SK-N-SH treated with all-trans-retinoic acid at 6 μM for 48 hours (cell line): ENCODE measurements at regions not wholly inside any gene's neighbourhood (a gene's known extent, or its start where the extent isn't known, plus 50 kb on each side); places are given as distances from the start of the nearest gene placed in this dataset.

Experiments
- ATAC-seq: fragments of 200-7000 bp; cut with Tn5 transposase; 3 replicates; pipeline ENCODE4 v1.9.1; 2020; ENCODE audit warnings: mild to moderate bottlenecking, moderate library complexity
- ARNTL ChIP-seq: fragments of 450-650 bp; formaldehyde crosslinking; IDR thresholded peaks from 2 replicates; pipeline ENCODE4 v1.5.0; 2020; ENCODE audit warnings: low read depth, mild to moderate bottlenecking, moderate library complexity, borderline replicate concordance
- CSDC2 ChIP-seq: fragments of 250-450 bp; sonication (Bioruptor Pico); IDR thresholded peaks from 2 replicates; pipeline ENCODE4 v1.5.0; 2020; ENCODE audit warnings: mild to moderate bottlenecking, moderate library complexity
- CSRNP3 ChIP-seq: fragments of 250-450 bp; sonication (Bioruptor Pico); IDR thresholded peaks from 2 replicates; pipeline ENCODE4 v1.5.1; 2021; ENCODE audit warnings: mild to moderate bottlenecking, moderate library complexity
- ESRRG ChIP-seq: fragments of 250-450 bp; sonication (Bioruptor Pico); IDR thresholded peaks from 2 replicates; pipeline ENCODE4 v1.6.1; 2021; ENCODE audit warnings: mild to moderate bottlenecking
- GLIS3 ChIP-seq: fragments of 250-450 bp; sonication (Bioruptor Pico); IDR thresholded peaks from 2 replicates; pipeline ENCODE4 v1.5.0; 2020; ENCODE audit warnings: mild to moderate bottlenecking, moderate library complexity
- OSR1 ChIP-seq: fragments of 250-450 bp; sonication (Bioruptor Pico); IDR thresholded peaks from 2 replicates; pipeline ENCODE4 v1.8.0; 2022; ENCODE audit warnings: moderate library complexity, mild to moderate bottlenecking, inconsistent platforms
- PATZ1 ChIP-seq: fragments of 250-450 bp; sonication (Bioruptor Pico); IDR thresholded peaks from 2 replicates; pipeline ENCODE4 v1.8.0; 2020; ENCODE audit warnings: mild to moderate bottlenecking, moderate library complexity, borderline replicate concordance
- PPARA ChIP-seq: fragments of 250-450 bp; sonication (Bioruptor Pico); IDR thresholded peaks from 2 replicates; pipeline ENCODE4 v1.5.0; 2020; ENCODE audit warnings: mild to moderate bottlenecking, borderline replicate concordance
- RARB ChIP-seq: fragments of 250-450 bp; sonication (Bioruptor Pico); IDR thresholded peaks from 2 replicates; pipeline ENCODE4 v1.8.0; 2021; ENCODE audit warnings: mild to moderate bottlenecking, moderate library complexity
- SNAI2 ChIP-seq: fragments of 250-450 bp; sonication (Bioruptor Pico); IDR thresholded peaks from 2 replicates; pipeline ENCODE4 v1.5.0; 2020; ENCODE audit warnings: mild to moderate bottlenecking, moderate library complexity
- TCF4 ChIP-seq: fragments of 250-450 bp; sonication (Bioruptor Pico); IDR thresholded peaks from 2 replicates; pipeline ENCODE4 v1.8.0; 2021; ENCODE audit warnings: mild to moderate bottlenecking, moderate library complexity, borderline replicate concordance
- TOX ChIP-seq: fragments of 250-450 bp; sonication (Bioruptor Pico); IDR thresholded peaks from 2 replicates; pipeline ENCODE4 v1.8.0; 2021; ENCODE audit warnings: mild to moderate bottlenecking, moderate library complexity, borderline replicate concordance
- TSHZ2 ChIP-seq: fragments of 250-450 bp; sonication (Bioruptor Pico); IDR thresholded peaks from 2 replicates; pipeline ENCODE4 v1.5.0; 2020; ENCODE audit warnings: mild to moderate bottlenecking, moderate library complexity
- ZC3H10 ChIP-seq: fragments of 250-450 bp; sonication (Bioruptor Pico); IDR thresholded peaks from 2 replicates; pipeline ENCODE4 v1.5.1; 2021; ENCODE audit warnings: mild to moderate bottlenecking, moderate library complexity
- ZFP3 ChIP-seq: fragments of 250-450 bp; sonication (Bioruptor Pico); IDR thresholded peaks from 2 replicates; pipeline ENCODE4 v1.5.0; 2020; ENCODE audit warnings: mild to moderate bottlenecking, moderate library complexity
- ZFP30 ChIP-seq: fragments of 450-650 bp; formaldehyde crosslinking; IDR thresholded peaks from 2 replicates; pipeline ENCODE4 v1.5.0; 2022; ENCODE audit warnings: mild to moderate bottlenecking, moderate library complexity
- ZNF70 ChIP-seq: fragments of 450-650 bp; formaldehyde crosslinking; IDR thresholded peaks from 2 replicates; pipeline ENCODE4 v1.5.0; 2020; ENCODE audit warnings: mild to moderate bottlenecking, moderate library complexity
- TF ChIP-seq, protein P1 (sequence below): fragments of 250-450 bp; sonication (Bioruptor Pico); IDR thresholded peaks from 2 replicates; pipeline ENCODE4 v1.8.0; 2021; ENCODE audit warnings: low read depth, mild to moderate bottlenecking, moderate library complexity, borderline replicate concordance
- TF ChIP-seq, protein P2 (sequence below): fragments of 250-450 bp; sonication (Bioruptor Pico); IDR thresholded peaks from 2 replicates; pipeline ENCODE4 v1.5.1; 2020; ENCODE audit warnings: low read depth, mild to moderate bottlenecking, moderate library complexity

- no peak for TF ChIP-seq PATZ1 (CRISPR knock-in tag)
Measured at GRCh38 chr13:106028911-106029310, 506.6 kb downstream of the EFNB2 start (continued).

DNA sequence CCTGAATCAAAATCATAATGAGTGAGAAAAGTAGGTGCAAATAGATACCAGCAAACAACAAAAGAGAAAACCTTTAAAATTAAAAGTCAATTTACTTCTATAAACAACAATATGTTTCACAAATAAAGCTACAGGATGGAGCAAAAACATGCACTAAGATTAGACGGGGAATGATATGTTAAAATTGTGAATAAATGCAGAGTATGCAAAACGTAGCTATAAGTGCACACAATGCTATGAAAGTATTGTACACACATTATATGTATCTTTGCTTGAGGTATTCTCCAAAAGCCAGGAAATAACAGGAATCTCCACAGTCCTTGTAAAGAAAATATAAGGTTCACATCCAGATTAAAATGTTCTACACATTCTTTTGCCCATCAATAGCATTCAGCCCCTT lies 523.9 kb downstream of the EFNB2 start:
- TF ChIP-seq SNAI2 (no peak), CSRNP3 (no peak), GLIS3 (CRISPR knock-in tag) (no peak), ZFP30 (CRISPR knock-in tag) (no peak), PPARA (CRISPR knock-in tag) (no peak), PATZ1 (CRISPR knock-in tag) (no peak), TSHZ2 (CRISPR knock-in tag) (no peak), ZNF70 (no peak), ESRRG (CRISPR knock-in tag) (no peak), TCF4 (CRISPR knock-in tag) (no peak), TOX (CRISPR knock-in tag) (no peak), CSDC2 (CRISPR knock-in tag) (no peak), ZC3H10 (CRISPR knock-in tag) (no peak), OSR1 (CRISPR knock-in tag) (no peak), ARNTL (CRISPR knock-in tag) (no peak), ZFP3 (CRISPR knock-in tag) (no peak)
- TF ChIP-seq, protein P1, sequence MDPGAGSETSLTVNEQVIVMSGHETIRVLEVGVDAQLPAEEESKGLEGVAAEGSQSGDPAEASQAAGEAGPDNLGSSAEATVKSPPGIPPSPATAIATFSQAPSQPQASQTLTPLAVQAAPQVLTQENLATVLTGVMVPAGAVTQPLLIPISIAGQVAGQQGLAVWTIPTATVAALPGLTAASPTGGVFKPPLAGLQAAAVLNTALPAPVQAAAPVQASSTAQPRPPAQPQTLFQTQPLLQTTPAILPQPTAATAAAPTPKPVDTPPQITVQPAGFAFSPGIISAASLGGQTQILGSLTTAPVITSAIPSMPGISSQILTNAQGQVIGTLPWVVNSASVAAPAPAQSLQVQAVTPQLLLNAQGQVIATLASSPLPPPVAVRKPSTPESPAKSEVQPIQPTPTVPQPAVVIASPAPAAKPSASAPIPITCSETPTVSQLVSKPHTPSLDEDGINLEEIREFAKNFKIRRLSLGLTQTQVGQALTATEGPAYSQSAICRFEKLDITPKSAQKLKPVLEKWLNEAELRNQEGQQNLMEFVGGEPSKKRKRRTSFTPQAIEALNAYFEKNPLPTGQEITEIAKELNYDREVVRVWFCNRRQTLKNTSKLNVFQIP (CRISPR knock-in tag), result no peak
- TF ChIP-seq, protein P2, sequence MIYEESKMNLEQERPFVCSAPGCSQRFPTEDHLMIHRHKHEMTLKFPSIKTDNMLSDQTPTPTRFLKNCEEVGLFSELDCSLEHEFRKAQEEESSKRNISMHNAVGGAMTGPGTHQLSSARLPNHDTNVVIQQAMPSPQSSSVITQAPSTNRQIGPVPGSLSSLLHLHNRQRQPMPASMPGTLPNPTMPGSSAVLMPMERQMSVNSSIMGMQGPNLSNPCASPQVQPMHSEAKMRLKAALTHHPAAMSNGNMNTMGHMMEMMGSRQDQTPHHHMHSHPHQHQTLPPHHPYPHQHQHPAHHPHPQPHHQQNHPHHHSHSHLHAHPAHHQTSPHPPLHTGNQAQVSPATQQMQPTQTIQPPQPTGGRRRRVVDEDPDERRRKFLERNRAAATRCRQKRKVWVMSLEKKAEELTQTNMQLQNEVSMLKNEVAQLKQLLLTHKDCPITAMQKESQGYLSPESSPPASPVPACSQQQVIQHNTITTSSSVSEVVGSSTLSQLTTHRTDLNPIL, result no peak
- no peak for ATAC-seq

DNA sequence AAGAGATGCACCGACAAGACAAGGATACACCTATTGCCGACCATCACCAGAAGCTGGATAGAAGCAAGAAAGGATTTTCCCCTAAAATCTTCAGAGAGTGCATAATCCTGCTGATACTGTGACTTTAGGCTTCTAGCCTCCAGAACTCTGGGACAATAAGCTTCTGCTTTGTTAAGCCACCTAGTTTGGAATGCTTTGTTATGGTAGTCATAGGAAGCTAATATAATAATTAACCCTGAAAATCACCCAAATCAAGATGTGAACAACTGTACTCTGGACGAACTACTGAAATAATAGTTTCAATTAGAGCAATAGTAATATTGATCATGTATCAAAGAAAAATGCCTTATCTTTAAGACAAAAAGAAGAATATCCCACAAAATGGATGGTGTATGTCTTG lies 524.6 kb downstream of the EFNB2 start:
- no peak for ATAC-seq

More for the DNA sequence above, 524.6 kb downstream of the EFNB2 start:
- TF ChIP-seq ZNF70 (no peak), SNAI2 (no peak), GLIS3 (CRISPR knock-in tag) (no peak), PATZ1 (CRISPR knock-in tag) (no peak), TOX (CRISPR knock-in tag) (no peak), ZC3H10 (CRISPR knock-in tag) (no peak), ZFP3 (CRISPR knock-in tag) (no peak), PPARA (CRISPR knock-in tag) (no peak), RARB (CRISPR knock-in tag) (no peak)
- TF ChIP-seq, protein P1 (CRISPR knock-in tag), result no peak
- TF ChIP-seq, all 23 proteins: peak for 0
